Retinal pigment epithelial cell (primary cell): ENCODE measurements at regions not wholly inside any gene's neighbourhood (a gene's known extent, or its start where the extent isn't known, plus 50 kb on each side); places are given as distances from the start of the nearest gene placed in this dataset.
A peak's percentile ranks its signal among the peaks of the same experiment; 100 is the strongest.
"Not testable (repeated sequence)": the region's sequence is repeated elsewhere in the genome, so short reads cannot be mapped to it uniquely, and the experiment has no call there.

ENCODE experiments used
- DNase-seq: peaks from one replicate; pipeline ENCODE4 v3.0.0-alpha.2; 2010; ENCODE audit warnings: low read depth
- H3K4me3 ChIP-seq: 2 replicates; pipeline ENCODE4 v1.5.1; 2011; ENCODE audit warnings: mild to moderate bottlenecking, low read length, control low read depth, moderate library complexity
- CTCF ChIP-seq: conservative IDR thresholded peaks from 2 replicates; pipeline ENCODE4 v1.5.1; 2011; ENCODE audit warnings: low read depth, low read length, control low read depth, inconsistent platforms

- DNase-seq: no peak
- TF ChIP-seq CTCF: no peak
- no peak overlapping the region for H3K4me3 ChIP-seq
Measured at GRCh38 chr13:33351319-33351718, 65.8 kb upstream of the STARD13 start.

- H3K4me3 ChIP-seq: no peak overlapping the region
- TF ChIP-seq CTCF: no peak
- DNase-seq: peak; percentile 23
Measured at GRCh38 chr13:33352041-33352440, 66.5 kb upstream of the STARD13 start.

GRCh38 chr13:33352526-33352925, 67.0 kb upstream of the STARD13 start:
- no peak overlapping the region for H3K4me3 ChIP-seq
- DNase-seq: no peak
- no peak for TF ChIP-seq CTCF

- no peak for DNase-seq
- no peak overlapping the region for H3K4me3 ChIP-seq
- no peak for TF ChIP-seq CTCF
Measured at GRCh38 chr13:33353210-33353609, 67.7 kb upstream of the STARD13 start.

GRCh38 chr13:33353646-33354045, 68.1 kb upstream of the STARD13 start:
- no peak for TF ChIP-seq CTCF
- no peak for DNase-seq
- H3K4me3 ChIP-seq: no peak overlapping the region

GRCh38 chr13:33355201-33355895, 69.8 kb upstream of the STARD13 start:
- no peak overlapping the region for H3K4me3 ChIP-seq
- no peak for TF ChIP-seq CTCF
- DNase-seq: no peak

- H3K4me3 ChIP-seq, DNase-seq: not testable (repeated sequence)
Measured at GRCh38 chr13:33358076-33358475, 72.5 kb upstream of the STARD13 start.
